ENCODE measurements at regions not wholly inside any gene's neighbourhood (a gene's known extent, or its start where the extent isn't known, plus 50 kb on each side); places are given as distances from the start of the nearest gene placed in this dataset.

GRCh38 chr5:57398413-57399093 is 84.1 kb downstream of the ACTBL2 start:
- Histone ChIP-seq H3K36me3 (replicated peaks; ENCODE audit: low read depth, low read length) (no peaks in the 10 kb centered on the region), H3K79me2 (ENCODE audit: low read length) (no peaks in the 10 kb centered on the region)

GRCh38 chr5:57396701-57397100 is 85.9 kb downstream of the ACTBL2 start:
- H3K9ac ChIP-seq (ENCODE audit: low read length) = no peak overlapping the region
- no peaks in the 10 kb centered on the region for H3K4me1 ChIP-seq (ENCODE audit: low read length)
- no peak overlapping the region for H3K27ac ChIP-seq (ENCODE audit: low read length)
- no peak overlapping the region for H3K4me3 ChIP-seq (ENCODE audit: low read length)
- TF ChIP-seq EZH2phosphoT487 (IDR thresholded peaks at IDR 0.05; ENCODE audit: low read depth) = no peak
- no peak for TF ChIP-seq CTCF (IDR thresholded peaks at IDR 0.05; ENCODE audit: low read depth, low read length)
- no peaks in the 10 kb centered on the region for H3K79me2 ChIP-seq (ENCODE audit: low read length)
- no peaks in the 10 kb centered on the region for H3K36me3 ChIP-seq (replicated peaks; ENCODE audit: low read depth, low read length)
- no peak overlapping the region for H2AFZ ChIP-seq (ENCODE audit: low read depth, low read length)
- H3K27me3 ChIP-seq (ENCODE audit: low read depth, low read length) = no peaks in the 10 kb centered on the region
- no peak overlapping the region for H3K4me2 ChIP-seq (ENCODE audit: low read length)
- H4K20me1 ChIP-seq (ENCODE audit: insufficient read depth, low read length) = no peaks in the 10 kb centered on the region
- H3K9me3 ChIP-seq (ENCODE audit: insufficient read depth, low read length) = no peaks in the 10 kb centered on the region

More at GRCh38 chr5:57398413-57399093, 84.1 kb downstream of the ACTBL2 start:
- Histone ChIP-seq H3K27me3 (ENCODE audit: low read depth, low read length) (no peaks in the 10 kb centered on the region), H2AFZ (ENCODE audit: low read depth, low read length) (no peak overlapping the region), H3K4me3 (ENCODE audit: low read length) (no peak overlapping the region), H3K9me3 (ENCODE audit: insufficient read depth, low read length) (no peaks in the 10 kb centered on the region), H3K4me1 (ENCODE audit: low read length) (no peaks in the 10 kb centered on the region), H3K9ac (ENCODE audit: low read length) (no peak overlapping the region), H4K20me1 (ENCODE audit: insufficient read depth, low read length) (no peaks in the 10 kb centered on the region), H3K4me2 (ENCODE audit: low read length) (no peak overlapping the region), H3K27ac (ENCODE audit: low read length) (no peak overlapping the region)
- no peak for TF ChIP-seq EZH2phosphoT487 (IDR thresholded peaks at IDR 0.05; ENCODE audit: low read depth)
- TF ChIP-seq CTCF (IDR thresholded peaks at IDR 0.05; ENCODE audit: low read depth, low read length) = no peak

GRCh38 chr5:57394421-57395210 is 88.0 kb downstream of the ACTBL2 start:
- Histone ChIP-seq H3K9me3 (ENCODE audit: insufficient read depth, low read length) (no peaks in the 10 kb centered on the region), H3K27ac (ENCODE audit: low read length) (no peak overlapping the region), H3K27me3 (ENCODE audit: low read depth, low read length) (no peaks in the 10 kb centered on the region), H2AFZ (ENCODE audit: low read depth, low read length) (no peak overlapping the region), H3K9ac (ENCODE audit: low read length) (no peak overlapping the region), H3K4me1 (ENCODE audit: low read length) (no peaks in the 10 kb centered on the region), H3K79me2 (ENCODE audit: low read length) (no peaks in the 10 kb centered on the region), H3K36me3 (replicated peaks; ENCODE audit: low read depth, low read length) (no peaks in the 10 kb centered on the region), H3K4me2 (ENCODE audit: low read length) (no peak overlapping the region), H3K4me3 (ENCODE audit: low read length) (no peak overlapping the region), H4K20me1 (ENCODE audit: insufficient read depth, low read length) (no peaks in the 10 kb centered on the region)
- no peak for TF ChIP-seq EZH2phosphoT487 (IDR thresholded peaks at IDR 0.05; ENCODE audit: low read depth)
- TF ChIP-seq CTCF (IDR thresholded peaks at IDR 0.05; ENCODE audit: low read depth, low read length) = no peak

GRCh38 chr5:57386958-57387357 is 95.7 kb downstream of the ACTBL2 start:
- Histone ChIP-seq H3K36me3 (replicated peaks; ENCODE audit: low read depth, low read length) (no peaks in the 10 kb centered on the region), H3K9me3 (ENCODE audit: insufficient read depth, low read length) (no peaks in the 10 kb centered on the region), H3K4me1 (ENCODE audit: low read length) (no peaks in the 10 kb centered on the region), H3K4me2 (ENCODE audit: low read length) (no peak overlapping the region), H3K4me3 (ENCODE audit: low read length) (no peak overlapping the region), H4K20me1 (ENCODE audit: insufficient read depth, low read length) (no peaks in the 10 kb centered on the region), H3K27ac (ENCODE audit: low read length) (no peak overlapping the region), H2AFZ (ENCODE audit: low read depth, low read length) (no peak overlapping the region), H3K79me2 (ENCODE audit: low read length) (no peaks in the 10 kb centered on the region), H3K9ac (ENCODE audit: low read length) (no peak overlapping the region), H3K27me3 (ENCODE audit: low read depth, low read length) (no peaks in the 10 kb centered on the region)
- TF ChIP-seq EZH2phosphoT487 (IDR thresholded peaks at IDR 0.05; ENCODE audit: low read depth) (no peak), CTCF (IDR thresholded peaks at IDR 0.05; ENCODE audit: low read depth, low read length) (no peak)
